GM12878 (cell line): ENCODE measurements at regions not wholly inside any gene's neighbourhood (a gene's known extent, or its start where the extent isn't known, plus 50 kb on each side); places are given as distances from the start of the nearest gene placed in this dataset.

ENCODE experiments used
- CHD2 ChIP-seq: IDR thresholded peaks from 2 replicates; pipeline ENCODE4 v1.6.1; 2011; ENCODE audit warnings: low read depth, low read length, improper control_type of control experiment, borderline replicate concordance
- CUX1 ChIP-seq: IDR thresholded peaks from 2 replicates; pipeline ENCODE4 v1.6.1; 2012; ENCODE audit warnings: improper control_type of control experiment, low read depth, low read length; ENCODE audit not compliant: insufficient replicate concordance
- GABPA ChIP-seq: IDR thresholded peaks from 2 replicates; pipeline ENCODE4 v1.6.1; 2014; ENCODE audit warnings: antibody characterized with exemption, low read depth, mild to moderate bottlenecking, inconsistent platforms
- MEF2A ChIP-seq: IDR thresholded peaks from 2 replicates; pipeline ENCODE4 v1.6.1; 2011; ENCODE audit warnings: low read depth, mild to moderate bottlenecking, low read length, moderate library complexity; ENCODE audit not compliant: insufficient read depth
- MLLT1 ChIP-seq: fragments of 450-650 bp; IDR thresholded peaks from 2 replicates; pipeline ENCODE4 v1.6.1; 2016; ENCODE audit warnings: mild to moderate bottlenecking

- TF ChIP-seq MLLT1 (no peak), CHD2 (no peak), CUX1 (no peak), MEF2A (no peak), GABPA (no peak)
These were observed 161.4 kb downstream of the SPRY1 start (continued) for GRCh38 chr4:123557857-123558536.
